ENCODE measurements at regions not wholly inside any gene's neighbourhood (a gene's known extent, or its start where the extent isn't known, plus 50 kb on each side); places are given as distances from the start of the nearest gene placed in this dataset.

DNA sequence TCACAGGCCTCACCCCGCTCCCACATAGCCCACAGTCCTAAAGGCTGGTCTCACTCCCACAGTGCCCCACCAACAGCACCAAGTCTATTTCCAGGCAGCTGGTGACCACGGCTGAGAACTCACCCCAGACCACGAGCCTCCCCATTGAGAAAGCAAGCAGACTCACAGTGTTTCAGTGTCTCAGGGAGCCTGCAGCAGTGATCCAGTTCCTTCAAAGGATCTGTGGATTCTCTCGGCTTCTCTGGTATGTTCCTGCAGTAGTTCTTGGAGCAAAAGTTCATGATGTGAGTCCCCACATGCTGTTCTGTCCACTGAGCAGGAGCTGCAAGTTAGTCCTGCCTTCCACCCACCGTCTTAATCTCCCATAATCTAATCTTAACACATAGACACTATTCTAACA lies 185.3 kb upstream of the CDH6 start:
- no peak for TF ChIP-seq EZH2phosphoT487 (IDR thresholded peaks at IDR 0.05; ENCODE audit: low read depth)
- TF ChIP-seq, protein P1, sequence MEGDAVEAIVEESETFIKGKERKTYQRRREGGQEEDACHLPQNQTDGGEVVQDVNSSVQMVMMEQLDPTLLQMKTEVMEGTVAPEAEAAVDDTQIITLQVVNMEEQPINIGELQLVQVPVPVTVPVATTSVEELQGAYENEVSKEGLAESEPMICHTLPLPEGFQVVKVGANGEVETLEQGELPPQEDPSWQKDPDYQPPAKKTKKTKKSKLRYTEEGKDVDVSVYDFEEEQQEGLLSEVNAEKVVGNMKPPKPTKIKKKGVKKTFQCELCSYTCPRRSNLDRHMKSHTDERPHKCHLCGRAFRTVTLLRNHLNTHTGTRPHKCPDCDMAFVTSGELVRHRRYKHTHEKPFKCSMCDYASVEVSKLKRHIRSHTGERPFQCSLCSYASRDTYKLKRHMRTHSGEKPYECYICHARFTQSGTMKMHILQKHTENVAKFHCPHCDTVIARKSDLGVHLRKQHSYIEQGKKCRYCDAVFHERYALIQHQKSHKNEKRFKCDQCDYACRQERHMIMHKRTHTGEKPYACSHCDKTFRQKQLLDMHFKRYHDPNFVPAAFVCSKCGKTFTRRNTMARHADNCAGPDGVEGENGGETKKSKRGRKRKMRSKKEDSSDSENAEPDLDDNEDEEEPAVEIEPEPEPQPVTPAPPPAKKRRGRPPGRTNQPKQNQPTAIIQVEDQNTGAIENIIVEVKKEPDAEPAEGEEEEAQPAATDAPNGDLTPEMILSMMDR (IDR thresholded peaks at IDR 0.05; ENCODE audit: low read depth, low read length), result no peak

All from OCI-LY3 (cell line).